IMR-90 (cell line): ENCODE measurements at regions not wholly inside any gene's neighbourhood (a gene's known extent, or its start where the extent isn't known, plus 50 kb on each side); places are given as distances from the start of the nearest gene placed in this dataset.

Experiments used
- ATAC-seq: fragments of 200-7000 bp; cut with Tn5 transposase; 2 replicates; pipeline ENCODE4 v1.9.1; 2020; ENCODE audit warnings: low read depth, mild to moderate bottlenecking, moderate library complexity
- BruUV-seq: library from RNA; stranded (reverse); fragments of 400-500 nt; replicated peaks from 2 replicates; lab custom pipeline; 2021; lab: Mats Ljungman, UMichigan
- CTCF ChIA-PET: fragments of 300-600 bp; formaldehyde crosslinking; extraction: SDS; loops from one replicate; lab custom pipeline; 2021; ENCODE audit warnings: antibody characterized with exemption; lab: Yijun Ruan, JAX
- POLR2A ChIA-PET: fragments of 300-600 bp; sonication (Branson Sonifier 250); formaldehyde crosslinking; loops from one replicate; lab custom pipeline; 2022; ENCODE audit warnings: antibody characterized with exemption; ENCODE audit not compliant: unreplicated experiment; lab: Charles Lee
- DNase-seq: peaks from one replicate; pipeline ENCODE4 v3.0.0; 2013
- H2AFZ ChIP-seq: replicated peaks from 2 replicates; pipeline ENCODE3; 2013; ENCODE audit warnings: low read length, mild to moderate bottlenecking; ENCODE audit not compliant: poor library complexity
- H2AK5ac ChIP-seq: 2 replicates; pipeline ENCODE4 v1.6.1; 2013; ENCODE audit warnings: low read depth, low read length, inconsistent platforms
- H2AK9ac ChIP-seq: replicated peaks from 2 replicates; pipeline ENCODE3; 2013; ENCODE audit warnings: mild to moderate bottlenecking, low read depth, low read length, moderate library complexity; ENCODE audit not compliant: poor library complexity
- H2BK120ac ChIP-seq: 2 replicates; pipeline ENCODE4 v1.6.1; 2013; ENCODE audit warnings: low read depth, low read length, inconsistent platforms
- H2BK15ac ChIP-seq: 3 replicates; pipeline ENCODE4 v1.6.1; 2013; ENCODE audit warnings: low read depth, low read length, inconsistent platforms
- H2BK20ac ChIP-seq: 2 replicates; pipeline ENCODE4 v1.6.1; 2013; ENCODE audit warnings: low read depth, mild to moderate bottlenecking, inconsistent platforms, low read length, moderate library complexity
- H2BK5ac ChIP-seq: 2 replicates; pipeline ENCODE4 v1.6.1; 2013; ENCODE audit warnings: mild to moderate bottlenecking, low read depth, low read length, inconsistent platforms; ENCODE audit not compliant: poor library complexity, severe bottlenecking
- H3K14ac ChIP-seq: replicated peaks from 2 replicates; pipeline ENCODE4 v1.6.1; 2013; ENCODE audit warnings: low read depth, low read length, inconsistent platforms
- H3K18ac ChIP-seq: 2 replicates; pipeline ENCODE4 v1.6.1; 2013; ENCODE audit warnings: low read depth, low read length, control low read depth
- H3K23ac ChIP-seq: 2 replicates; pipeline ENCODE4 v1.6.1; 2013; ENCODE audit warnings: low read depth, low read length, inconsistent platforms
- H3K27ac ChIP-seq: 2 replicates; pipeline ENCODE4 v1.5.1; 2013; ENCODE audit warnings: mild to moderate bottlenecking, control low read depth, low read length; ENCODE audit not compliant: insufficient read depth
- H3K27me3 ChIP-seq: 2 replicates; pipeline ENCODE4 v1.6.1; 2013; ENCODE audit warnings: low read length; ENCODE audit not compliant: control insufficient read depth, insufficient read depth
- H3K36me3 ChIP-seq: 2 replicates; pipeline ENCODE4 v1.6.1; 2013; ENCODE audit warnings: low read length, mixed read lengths; ENCODE audit not compliant: control insufficient read depth, insufficient read depth
- H3K4ac ChIP-seq: 2 replicates; pipeline ENCODE4 v1.6.1; 2013; ENCODE audit warnings: low read depth, low read length, inconsistent platforms
- H3K4me1 ChIP-seq: 2 replicates; pipeline ENCODE4 v1.6.1; 2013; ENCODE audit warnings: low read length, mixed read lengths; ENCODE audit not compliant: control insufficient read depth, insufficient read depth
- H3K4me2 ChIP-seq: 2 replicates; pipeline ENCODE4 v1.6.1; 2013; ENCODE audit warnings: low read depth, mild to moderate bottlenecking, control low read depth, low read length, moderate library complexity
- H3K4me3 ChIP-seq: 2 replicates; pipeline ENCODE4 v1.5.1; 2013; ENCODE audit warnings: low read depth, mild to moderate bottlenecking, control low read depth, low read length, moderate library complexity; ENCODE audit not compliant: insufficient read depth
- H3K56ac ChIP-seq: 2 replicates; pipeline ENCODE4 v1.6.1; 2013; ENCODE audit warnings: low read length, inconsistent platforms; ENCODE audit not compliant: insufficient read depth; ENCODE audit errors: extremely low read depth
- H3K79me1 ChIP-seq, 2 experiments: 2 replicates each; pipeline ENCODE4 v1.6.1; 2013; ENCODE audit warnings: low read length in 2 of 2, inconsistent platforms in 1 of 2, low read depth in 1 of 2
- H3K9ac ChIP-seq: 2 replicates; pipeline ENCODE4 v1.6.1; 2013; ENCODE audit warnings: low read depth, low read length, control low read depth
- H3K9me1 ChIP-seq: 2 replicates; pipeline ENCODE4 v1.6.1; 2013; ENCODE audit warnings: low read length, inconsistent platforms; ENCODE audit not compliant: insufficient read depth
- H3K9me3 ChIP-seq: 2 replicates; pipeline ENCODE4 v1.6.1; 2013; ENCODE audit warnings: low read length; ENCODE audit not compliant: control insufficient read depth, insufficient read depth
- H4K20me1 ChIP-seq: 2 replicates; pipeline ENCODE4 v1.6.1; 2013; ENCODE audit warnings: low read length, inconsistent platforms; ENCODE audit not compliant: insufficient read depth
- H4K5ac ChIP-seq: 2 replicates; pipeline ENCODE4 v1.6.1; 2013; ENCODE audit warnings: mild to moderate bottlenecking, low read depth, low read length, control low read depth
- H4K8ac ChIP-seq, 2 experiments: 2 replicates each; pipeline ENCODE4 v1.6.1; 2013; ENCODE audit warnings: low read depth in 2 of 2, low read length in 2 of 2, control low read depth in 1 of 2, inconsistent platforms in 1 of 2
- H4K91ac ChIP-seq: 2 replicates; pipeline ENCODE4 v1.6.1; 2013; ENCODE audit warnings: low read depth, low read length, inconsistent platforms; ENCODE audit not compliant: insufficient read depth
- BHLHE40 ChIP-seq: fragments of 150-350 bp; IDR thresholded peaks from 2 replicates; pipeline ENCODE4 v1.6.1; 2016; ENCODE audit warnings: mild to moderate bottlenecking, low read depth, low read length
- CEBPB ChIP-seq: IDR thresholded peaks from 2 replicates; pipeline ENCODE4 v1.6.1; 2012; ENCODE audit warnings: low read depth, low read length, improper control_type of control experiment
- CHD1 ChIP-seq: IDR thresholded peaks from 2 replicates; pipeline ENCODE4 v1.6.1; 2012; ENCODE audit warnings: low read depth, low read length, improper control_type of control experiment
- CTCF ChIP-seq: conservative IDR thresholded peaks from 2 replicates; pipeline ENCODE4 v1.5.1; 2012; ENCODE audit warnings: mild to moderate bottlenecking, low read depth, low read length, improper control_type of control experiment
- ELK1 ChIP-seq: fragments of 150-350 bp; IDR thresholded peaks from 2 replicates; pipeline ENCODE4 v1.6.1; 2016; ENCODE audit warnings: low read depth, mild to moderate bottlenecking, low read length, moderate library complexity, borderline replicate concordance
- FOS ChIP-seq: fragments of 150-350 bp; IDR thresholded peaks from 2 replicates; pipeline ENCODE4 v1.6.1; 2016; ENCODE audit warnings: low read depth, low read length
- MAFK ChIP-seq: IDR thresholded peaks from 2 replicates; pipeline ENCODE4 v1.6.1; 2012; ENCODE audit warnings: low read depth, low read length, improper control_type of control experiment
- MAZ ChIP-seq: IDR thresholded peaks from 2 replicates; pipeline ENCODE4 v1.6.1; 2012; ENCODE audit warnings: low read depth, mild to moderate bottlenecking, low read length, improper control_type of control experiment, moderate library complexity, borderline replicate concordance
- MXI1 ChIP-seq: IDR thresholded peaks from 2 replicates; pipeline ENCODE4 v1.6.1; 2012; ENCODE audit warnings: low read depth, mild to moderate bottlenecking, low read length, moderate library complexity, borderline replicate concordance
- NFE2L2 ChIP-seq: fragments of 150-350 bp; IDR thresholded peaks from 2 replicates; pipeline ENCODE4 v1.6.1; 2016; ENCODE audit warnings: low read depth, mild to moderate bottlenecking, low read length
- POLR2A ChIP-seq: IDR thresholded peaks from 2 replicates; pipeline ENCODE4 v1.6.1; 2012; ENCODE audit warnings: mild to moderate bottlenecking, low read depth, low read length
- RAD21 ChIP-seq: IDR thresholded peaks from 2 replicates; pipeline ENCODE4 v1.6.1; 2012; ENCODE audit warnings: low read length, improper control_type of control experiment
- RCOR1 ChIP-seq: IDR thresholded peaks from 2 replicates; pipeline ENCODE4 v1.6.1; 2012; ENCODE audit warnings: mild to moderate bottlenecking, low read length, improper control_type of control experiment; ENCODE audit not compliant: insufficient replicate concordance
- RFX5 ChIP-seq: IDR thresholded peaks from 2 replicates; pipeline ENCODE4 v1.8.0; 2012; ENCODE audit warnings: low read depth, mild to moderate bottlenecking, low read length, moderate library complexity
- SMC3 ChIP-seq: fragments of 150-350 bp; IDR thresholded peaks from 2 replicates; pipeline ENCODE4 v1.6.1; 2016; ENCODE audit warnings: low read depth, mild to moderate bottlenecking, antibody characterized with exemption, low read length, moderate library complexity
- USF2 ChIP-seq: fragments of 150-350 bp; IDR thresholded peaks from 2 replicates; pipeline ENCODE4 v1.6.1; 2017; ENCODE audit warnings: mild to moderate bottlenecking, antibody characterized with exemption, low read length, low read depth
- WGBS, 2 experiments: methylation state at CpG; one replicate each; pipeline versions ENCODE4 v1.1.5 to v1.1.7; 2013; ENCODE audit warnings: missing lambda C conversion rate in 2 of 2; ENCODE audit not compliant: insufficient read length in 1 of 2; ENCODE audit errors: extremely low coverage in 2 of 2; 5-methylcytosine and 5-hydroxymethylcytosine counted together
- dilution Hi-C: fragments of 300-500 bp; cut with HindIII; formaldehyde crosslinking; loops from one replicate; pipeline ENCODE4 v1.14.3; 2018; ENCODE audit warnings: low sequenced_read_pairs; ENCODE audit not compliant: unreplicated experiment
- in situ Hi-C: fragments of 300-500 bp; cut with MboI; formaldehyde crosslinking; loops from 3 replicates; pipeline ENCODE4 v1.14.3; 2019; ENCODE audit warnings: low sequenced_read_pairs, inconsistent platforms, mixed read lengths
- intact Hi-C: fragments of 100-400 bp; cut with micrococcal nuclease; formaldehyde crosslinking; loops from 2 replicates; pipeline ENCODE4 v1.10.0; 2022

GRCh38 chr1:67577646-67578045, 107.4 kb upstream of the GADD45A start:
- H3K56ac ChIP-seq, result no peak overlapping the region
- in situ Hi-C loops, result no loop called here

More at GRCh38 chr1:67577646-67578045, 107.4 kb upstream of the GADD45A start:
- no peaks in the 10 kb centered on the region for H3K27me3 ChIP-seq
- H3K9me1 ChIP-seq, result 0 out of 2 replicates have a peak, but pooled peaks cover 4% of the 10 kb centered on the region
- ATAC-seq (no peak), DNase-seq (no peak)
- H3K18ac ChIP-seq, result no peak overlapping the region
- no peak overlapping the region for H3K14ac ChIP-seq
- H3K4me2 ChIP-seq, result no peak overlapping the region
- H3K4me3 ChIP-seq, result no peak overlapping the region
- H2AK9ac ChIP-seq, result peak overlapping the region; percentile 16
- no peaks in the 10 kb centered on the region for H3K9me3 ChIP-seq
- H2AK5ac ChIP-seq, result no peak overlapping the region
- no peak overlapping the region for H3K27ac ChIP-seq
- TF ChIP-seq MAZ (no peak), MXI1 (no peak), NFE2L2 (no peak), FOS (no peak), SMC3 (no peak), POLR2A (no peak), ELK1 (no peak), RFX5 (no peak), CEBPB (no peak), BHLHE40 (no peak), RAD21 (no peak), CHD1 (no peak), RCOR1 (no peak), USF2 (no peak), CTCF (no peak), MAFK (no peak)
- no peak overlapping the region for H3K23ac ChIP-seq
- dilution Hi-C loops (no loop called here), intact Hi-C loops (loop anchor here (5.0 kb wide), 1 partner anchor 40 kb away; no protein-coding TSS in a partner anchor)
- no TSS peak for BruUV-seq
- no peak overlapping the region for H4K8ac ChIP-seq
- H3K9ac ChIP-seq, result no peak overlapping the region
- H2AFZ ChIP-seq, result peak overlapping the region; percentile 8
- peaks cover 10% of the 10 kb centered on the region; the same call in 1 of the 2 replicates for H3K4me1 ChIP-seq
- H3K36me3 ChIP-seq, result no peaks in the 10 kb centered on the region
- H3K79me1 ChIP-seq, result no peaks in the 10 kb centered on the region
- 100% methylated on average over 1 of the region's 3 CpGs; no CpG with 5 or more reads in 1 of the 2 experiments for WGBS, 2 experiments
- no peak overlapping the region for H2BK5ac ChIP-seq
- ChIA-PET POLR2A (no interaction called here), CTCF (interaction anchor here (0.6 kb wide), 1 partner anchor 42 kb away, joined by 3 read pairs; no protein-coding TSS in a partner anchor)
- no peak overlapping the region for H4K91ac ChIP-seq
- no peak overlapping the region for H4K5ac ChIP-seq
- H2BK20ac ChIP-seq, result no peak overlapping the region
- no peak overlapping the region for H2BK120ac ChIP-seq
- no peaks in the 10 kb centered on the region for H4K20me1 ChIP-seq
- no peak overlapping the region for H2BK15ac ChIP-seq
- H3K4ac ChIP-seq, result no peak overlapping the region
